ENCODE measurements at regions not wholly inside any gene's neighbourhood (a gene's known extent, or its start where the extent isn't known, plus 50 kb on each side); places are given as distances from the start of the nearest gene placed in this dataset.
"Not testable (repeated sequence)": the region's sequence is repeated elsewhere in the genome, so short reads cannot be mapped to it uniquely, and the experiment has no call there.

GRCh38 chr1:69082312-69082711 is 485.4 kb upstream of the LRRC7 start:
- no peak for DNase-seq (ENCODE audit: low spot score)

GRCh38 chr1:69086148-69086547 is 481.6 kb upstream of the LRRC7 start:
- DNase-seq (ENCODE audit: low spot score), result no peak

GRCh38 chr1:69088571-69088970 is 479.2 kb upstream of the LRRC7 start:
- DNase-seq (ENCODE audit: low spot score), result no peak

- DNase-seq (ENCODE audit: low spot score), result no peak
These were observed 477.6 kb upstream of the LRRC7 start for GRCh38 chr1:69090170-69090569.

GRCh38 chr1:69090752-69091151 is 477.0 kb upstream of the LRRC7 start:
- DNase-seq (ENCODE audit: low spot score), result no peak

- not testable (repeated sequence) for DNase-seq (ENCODE audit: low spot score)
These were observed 465.7 kb upstream of the LRRC7 start for GRCh38 chr1:69102058-69102457.

GRCh38 chr1:69103213-69103612 is 464.5 kb upstream of the LRRC7 start:
- DNase-seq (ENCODE audit: low spot score), result no peak

- DNase-seq (ENCODE audit: low spot score), result no peak
These were observed 463.9 kb upstream of the LRRC7 start for GRCh38 chr1:69103705-69104385.

- no peak for DNase-seq (ENCODE audit: low spot score)
These were observed 462.8 kb upstream of the LRRC7 start for GRCh38 chr1:69104894-69105293.

GRCh38 chr1:69109277-69109676 is 458.4 kb upstream of the LRRC7 start:
- DNase-seq (ENCODE audit: low spot score), result no peak

GRCh38 chr1:69110851-69111250 is 456.9 kb upstream of the LRRC7 start:
- no peak for DNase-seq (ENCODE audit: low spot score)

GRCh38 chr1:69120126-69120741 is 447.5 kb upstream of the LRRC7 start:
- not testable (repeated sequence) for DNase-seq (ENCODE audit: low spot score)

- no peak for DNase-seq (ENCODE audit: low spot score)
These were observed 446.9 kb upstream of the LRRC7 start for GRCh38 chr1:69120817-69121216.

GRCh38 chr1:69121723-69122122 is 446.0 kb upstream of the LRRC7 start:
- no peak for DNase-seq (ENCODE audit: low spot score)

- no peak for DNase-seq (ENCODE audit: low spot score)
These were observed 445.3 kb upstream of the LRRC7 start for GRCh38 chr1:69122373-69122772.

GRCh38 chr1:69123486-69123885 is 444.2 kb upstream of the LRRC7 start:
- DNase-seq (ENCODE audit: low spot score), result no peak

GRCh38 chr1:69126796-69127195 is 440.9 kb upstream of the LRRC7 start:
- no peak for DNase-seq (ENCODE audit: low spot score)

GRCh38 chr1:69128204-69128603 is 439.5 kb upstream of the LRRC7 start:
- DNase-seq (ENCODE audit: low spot score), result no peak

- DNase-seq (ENCODE audit: low spot score), result no peak
These were observed 438.2 kb upstream of the LRRC7 start for GRCh38 chr1:69129538-69129937.

GRCh38 chr1:69138172-69138571 is 429.6 kb upstream of the LRRC7 start:
- no peak for DNase-seq (ENCODE audit: low spot score)

GRCh38 chr1:69139007-69139406 is 428.7 kb upstream of the LRRC7 start:
- no peak for DNase-seq (ENCODE audit: low spot score)

GRCh38 chr1:69146303-69146702 is 421.4 kb upstream of the LRRC7 start:
- no peak for DNase-seq (ENCODE audit: low spot score)

GRCh38 chr1:69148731-69149130 is 419.0 kb upstream of the LRRC7 start:
- DNase-seq (ENCODE audit: low spot score), result no peak

Data from HuH-7.5 (cell line).